Skeletal muscle tissue (tissue), 3 donors: ENCODE measurements at regions not wholly inside any gene's neighbourhood (a gene's known extent, or its start where the extent isn't known, plus 50 kb on each side); places are given as distances from the start of the nearest gene placed in this dataset.

Experiments used
- H3K27ac ChIP-seq: one replicate; pipeline ENCODE4 v1.7.0; 2013; ENCODE audit warnings: mild to moderate bottlenecking, low read depth, low read length, inconsistent platforms
- H3K27me3 ChIP-seq, 3 donors: one replicate each; pipeline ENCODE4 v1.7.0; 2013; ENCODE audit warnings: low read length in 3 of 3; ENCODE audit not compliant: control insufficient read depth in 3 of 3, insufficient read depth in 3 of 3
- H3K36me3 ChIP-seq, 3 donors: one replicate each; pipeline ENCODE4 v1.7.0; 2013; ENCODE audit warnings: low read length in 3 of 3; ENCODE audit not compliant: control insufficient read depth in 3 of 3, insufficient read depth in 3 of 3
- H3K4me1 ChIP-seq, 3 donors: one replicate each; pipeline ENCODE4 v1.7.0; 2013; ENCODE audit warnings: low read length in 3 of 3, mild to moderate bottlenecking in 3 of 3; ENCODE audit not compliant: control insufficient read depth in 3 of 3, insufficient read depth in 3 of 3
- H3K4me3 ChIP-seq, 3 donors: one replicate each; pipeline ENCODE4 v1.7.0; 2013; ENCODE audit warnings: low read length in 3 of 3
- H3K9ac ChIP-seq, 3 donors: one replicate each; pipeline ENCODE4 v1.7.0; 2013; ENCODE audit warnings: low read length in 3 of 3, mild to moderate bottlenecking in 3 of 3, moderate library complexity in 2 of 3, low read depth in 1 of 3
- H3K9me3 ChIP-seq, 3 donors: one replicate each; pipeline ENCODE4 v1.7.0; 2013; ENCODE audit warnings: low read length in 3 of 3; ENCODE audit not compliant: control insufficient read depth in 3 of 3
- donor health status: Osteomylitis.

DNA sequence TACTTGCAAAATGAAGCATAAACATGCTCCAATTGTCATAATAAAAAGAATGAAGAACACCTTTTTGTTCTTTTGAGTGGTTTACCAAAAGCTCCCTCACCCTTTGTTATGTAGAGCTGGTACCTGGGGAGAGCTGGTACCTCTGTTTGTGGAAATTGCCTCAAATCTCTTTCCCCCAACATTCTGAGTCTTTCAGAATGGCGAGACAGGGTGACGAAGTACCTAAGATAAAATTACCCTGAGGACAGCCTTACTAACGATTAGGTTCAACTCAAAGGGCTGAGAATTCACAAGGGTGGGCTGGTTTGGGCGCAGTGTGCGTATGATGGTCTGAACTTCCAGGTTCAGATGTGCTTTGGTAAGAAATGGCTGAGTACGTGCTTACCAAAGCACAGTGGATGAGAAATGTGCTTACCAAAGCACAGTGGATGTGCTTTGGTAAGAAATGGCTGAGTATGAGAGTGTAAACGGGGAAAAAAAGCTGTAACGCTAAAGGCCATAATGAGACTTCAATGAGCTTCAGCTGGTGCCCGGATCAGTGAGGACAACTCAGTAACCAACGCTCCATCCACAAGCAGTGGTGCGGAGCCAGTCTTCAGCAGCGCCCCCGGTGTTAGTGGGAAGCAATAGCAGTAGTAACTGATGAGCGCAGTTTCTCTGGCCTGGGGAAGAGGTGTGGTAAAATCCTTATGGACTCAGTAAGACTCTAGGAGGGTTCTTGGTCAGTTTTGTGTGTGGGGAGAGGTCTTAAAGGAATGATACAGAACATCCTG is 72.3 kb upstream of the LRIG1 start:
- Histone ChIP-seq H3K36me3 (no peaks in the 10 kb centered on the region), H3K27ac (no peak overlapping the region), H3K27me3 (no peaks in the 10 kb centered on the region), H3K9me3 (no peaks in the 10 kb centered on the region), H3K4me3 (no peak overlapping the region), H3K9ac (no peak overlapping the region), H3K4me1 (peaks cover 0 to 4% (median 0%) of the 10 kb centered on the region in 3 donors)

DNA sequence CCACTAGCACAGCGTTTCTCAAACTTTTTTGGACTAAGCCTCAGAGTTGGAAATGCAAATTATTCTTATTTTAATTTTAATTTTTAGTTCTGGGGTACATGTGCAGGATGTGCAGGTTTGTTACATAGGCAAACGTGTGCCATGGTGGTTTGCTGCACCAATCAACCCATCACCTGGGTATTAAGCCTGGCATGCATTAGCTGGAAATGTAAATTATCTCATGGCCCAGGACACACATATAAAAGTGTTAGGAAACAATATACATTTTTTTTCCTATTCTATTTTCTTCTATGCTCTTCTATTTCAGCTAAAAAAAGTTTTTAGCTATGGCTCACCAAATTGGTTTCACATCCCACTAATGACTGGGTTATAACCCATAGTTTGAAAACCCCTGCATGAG is 73.3 kb upstream of the LRIG1 start:
- Histone ChIP-seq H3K4me3 (no peak overlapping the region), H3K27me3 (no peaks in the 10 kb centered on the region), H3K9ac (no peak overlapping the region), H3K36me3 (no peaks in the 10 kb centered on the region), H3K4me1 (peaks cover 0 to 4% (median 0%) of the 10 kb centered on the region in 3 donors), H3K27ac (no peak overlapping the region), H3K9me3 (no peaks in the 10 kb centered on the region)

DNA sequence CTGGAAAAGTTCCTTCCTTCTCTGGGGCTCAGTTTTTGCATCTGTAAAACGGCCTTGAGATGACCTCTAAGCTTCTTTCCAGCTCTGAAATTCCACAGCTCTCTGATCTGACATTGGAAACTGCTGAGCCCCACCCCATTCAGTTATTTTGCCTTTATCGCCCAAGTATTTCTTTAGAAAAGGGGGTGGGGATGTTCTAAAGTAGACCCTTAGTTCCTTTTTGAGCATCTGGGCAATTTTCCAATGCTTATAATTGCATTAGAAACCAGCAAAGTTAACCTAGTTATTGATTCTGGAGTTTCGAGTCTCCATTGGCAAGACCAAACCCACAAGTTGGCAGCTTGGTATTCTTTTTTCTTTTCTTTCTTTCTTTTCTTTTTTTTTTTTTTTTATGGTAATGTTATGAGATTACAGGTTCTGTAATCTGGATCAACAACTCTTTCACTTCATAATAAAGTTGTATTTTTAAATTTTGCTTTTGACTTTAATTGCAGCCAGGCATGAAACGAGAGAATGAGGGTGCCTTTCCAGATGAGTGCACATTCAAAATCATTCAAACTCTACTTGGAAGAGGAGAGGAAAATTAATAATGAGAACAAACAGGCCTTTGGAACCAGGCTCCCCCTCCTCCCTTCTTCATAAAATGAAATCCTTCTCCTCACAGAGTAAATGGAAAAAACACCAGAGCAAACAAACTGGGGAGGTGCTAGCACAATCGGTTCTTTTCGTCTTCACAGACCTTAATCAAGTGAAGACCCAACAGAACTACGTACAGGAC is 76.8 kb upstream of the LRIG1 start:
- H3K4me1 ChIP-seq, result peaks cover 0 to 4% (median 0%) of the 10 kb centered on the region in 3 donors
- H3K27ac ChIP-seq, result no peak overlapping the region
- no peaks in the 10 kb centered on the region for H3K27me3 ChIP-seq
- no peaks in the 10 kb centered on the region for H3K36me3 ChIP-seq
- no peak overlapping the region for H3K9ac ChIP-seq
- no peak overlapping the region for H3K4me3 ChIP-seq
- no peaks in the 10 kb centered on the region for H3K9me3 ChIP-seq

DNA sequence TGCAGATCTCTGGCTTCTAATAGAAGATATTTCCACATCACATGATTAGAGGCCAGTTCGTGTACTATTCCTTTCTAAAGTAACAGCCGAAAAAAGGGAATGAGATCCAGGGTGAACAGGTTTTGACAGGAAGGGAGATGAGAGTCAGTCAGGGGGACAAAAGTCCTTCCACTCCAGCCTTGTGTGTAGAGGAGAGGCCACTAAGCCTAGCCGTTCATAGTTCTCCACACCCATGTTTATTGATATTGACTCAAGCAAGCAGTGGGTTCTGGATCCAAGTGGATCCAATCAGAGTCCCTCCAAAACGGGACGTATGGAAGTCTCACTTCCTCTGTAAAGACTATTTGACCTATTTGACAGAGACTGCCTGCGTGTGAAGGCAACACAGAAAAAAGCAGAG is 80.4 kb upstream of the LRIG1 start:
- no peak overlapping the region for H3K9ac ChIP-seq
- peaks cover 0 to 4% (median 0%) of the 10 kb centered on the region in 3 donors for H3K4me1 ChIP-seq
- H3K27ac ChIP-seq, result no peak overlapping the region
- no peaks in the 10 kb centered on the region for H3K36me3 ChIP-seq
- H3K27me3 ChIP-seq, result no peaks in the 10 kb centered on the region
- H3K4me3 ChIP-seq, result no peak overlapping the region
- no peaks in the 10 kb centered on the region for H3K9me3 ChIP-seq

DNA sequence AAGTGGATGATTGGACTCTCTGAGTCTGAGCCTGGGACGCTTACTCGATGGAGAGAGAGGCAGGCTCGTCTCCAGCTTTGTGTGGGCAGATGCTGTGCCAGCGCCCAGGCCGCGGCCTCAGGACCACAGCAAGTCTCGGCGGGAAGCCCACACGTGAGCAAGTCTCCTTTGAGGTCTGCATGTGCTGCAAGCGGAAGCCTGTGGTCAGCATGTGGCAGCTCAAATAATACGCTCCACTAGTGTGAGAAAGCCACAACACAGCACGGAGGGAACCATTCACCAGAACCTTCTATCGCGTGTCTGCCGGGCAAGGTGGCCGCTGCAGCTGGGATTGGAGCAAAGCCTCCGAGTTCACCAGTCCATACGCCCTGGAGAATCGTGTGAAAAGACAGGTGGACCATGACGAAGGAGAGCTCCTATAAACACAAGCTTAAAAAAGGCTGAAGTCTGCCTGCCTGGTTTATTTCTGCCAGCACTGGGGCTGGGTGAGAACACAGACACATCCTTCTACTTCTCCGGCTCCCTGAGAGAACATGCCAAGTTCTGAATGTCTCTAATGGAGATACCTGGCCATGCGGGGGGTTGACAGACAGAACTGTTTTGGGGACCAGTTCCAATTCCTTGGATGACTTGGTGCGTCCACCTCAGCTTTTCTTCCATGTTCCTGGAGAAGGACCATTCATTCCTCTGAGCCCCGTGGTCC is 82.0 kb upstream of the LRIG1 start:
- Histone ChIP-seq H3K36me3 (no peaks in the 10 kb centered on the region), H3K4me3 (no peak overlapping the region), H3K4me1 (no peaks in the 10 kb centered on the region), H3K27ac (no peak overlapping the region), H3K9me3 (no peaks in the 10 kb centered on the region), H3K27me3 (no peaks in the 10 kb centered on the region), H3K9ac (no peak overlapping the region)

DNA sequence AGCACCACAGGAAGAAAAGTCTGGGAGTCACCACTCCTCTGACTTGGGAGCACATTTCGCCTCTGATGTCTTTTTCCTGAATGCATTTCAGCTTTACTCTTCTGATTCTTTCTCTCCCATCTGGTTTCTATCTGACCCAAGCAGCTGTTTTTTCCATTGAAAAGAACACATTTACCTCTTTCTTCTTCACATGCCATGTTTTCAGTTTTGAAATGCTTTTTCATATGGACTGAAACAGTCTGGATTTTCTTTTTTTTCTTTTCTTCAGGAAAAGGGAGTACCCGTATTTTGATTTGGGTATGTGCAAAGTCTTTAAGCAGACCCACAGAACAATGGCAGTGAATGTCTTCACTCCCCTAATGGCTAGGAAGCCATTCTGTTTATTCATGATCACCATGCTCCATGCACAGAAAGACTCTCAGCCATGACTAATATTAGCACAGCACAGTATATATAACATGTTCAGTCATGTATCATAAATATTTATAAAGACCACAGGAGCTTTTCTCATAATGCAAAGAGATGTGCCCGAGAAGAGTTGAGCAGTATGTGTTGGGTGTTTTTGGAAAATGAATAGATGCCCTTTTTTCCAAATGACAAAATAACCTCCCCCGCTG is 82.7 kb upstream of the LRIG1 start:
- Histone ChIP-seq H3K9me3 (no peaks in the 10 kb centered on the region), H3K4me1 (no peaks in the 10 kb centered on the region), H3K4me3 (no peak overlapping the region), H3K27me3 (no peaks in the 10 kb centered on the region), H3K36me3 (no peaks in the 10 kb centered on the region), H3K27ac (no peak overlapping the region), H3K9ac (no peak overlapping the region)

DNA sequence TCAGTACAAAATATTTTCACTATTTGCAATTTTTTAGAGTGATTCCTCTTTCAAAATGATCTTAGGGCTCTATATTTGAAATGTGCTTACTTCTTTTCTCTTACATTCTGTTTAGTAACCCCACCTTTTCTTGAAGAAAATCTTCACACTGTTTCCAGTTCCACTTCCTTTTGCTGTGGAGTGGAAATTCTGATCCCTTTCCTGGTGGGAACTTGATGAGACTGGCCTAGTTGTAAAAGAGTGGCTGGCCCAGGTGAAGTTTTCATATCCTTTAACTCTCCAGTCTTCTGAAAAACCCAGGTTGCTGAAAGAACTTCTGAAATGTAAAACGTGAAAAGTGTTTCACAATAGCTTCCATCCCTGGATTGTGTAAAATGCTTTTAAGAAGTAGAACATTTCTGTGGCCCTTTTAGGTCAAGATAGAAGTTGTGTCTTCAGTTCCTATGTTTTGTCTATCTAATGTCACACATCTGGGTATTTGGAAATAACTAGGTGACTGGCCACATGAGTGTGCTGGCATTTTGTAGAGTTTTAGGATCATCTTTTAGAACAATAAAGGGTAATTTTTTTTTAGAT is 84.8 kb upstream of the LRIG1 start:
- no peak overlapping the region for H3K27ac ChIP-seq
- no peaks in the 10 kb centered on the region for H3K27me3 ChIP-seq
- H3K4me1 ChIP-seq, result no peaks in the 10 kb centered on the region
- H3K4me3 ChIP-seq, result no peak overlapping the region
- H3K9ac ChIP-seq, result no peak overlapping the region
- H3K9me3 ChIP-seq, result no peaks in the 10 kb centered on the region
- no peaks in the 10 kb centered on the region for H3K36me3 ChIP-seq

DNA sequence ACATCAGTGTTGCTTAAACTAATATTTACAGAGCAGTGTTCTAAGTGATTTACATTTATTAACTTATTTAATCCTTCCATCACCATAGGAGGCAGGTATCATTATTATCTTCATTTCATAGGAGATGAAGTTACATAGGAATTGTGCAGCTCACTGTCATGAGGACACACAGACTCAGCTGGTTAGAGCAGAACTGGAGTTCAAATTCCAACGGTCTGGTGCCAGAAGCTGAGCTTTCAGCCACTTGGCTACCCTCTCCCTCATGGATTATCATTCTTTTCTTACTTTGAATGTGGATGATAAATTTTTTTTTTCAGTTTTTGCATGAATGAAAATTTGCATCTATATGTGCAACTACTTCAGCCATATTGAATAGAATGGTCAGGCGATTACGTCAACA is 86.0 kb upstream of the LRIG1 start:
- no peaks in the 10 kb centered on the region for H3K4me1 ChIP-seq
- no peaks in the 10 kb centered on the region for H3K27me3 ChIP-seq
- no peak overlapping the region for H3K27ac ChIP-seq
- no peaks in the 10 kb centered on the region for H3K9me3 ChIP-seq
- no peaks in the 10 kb centered on the region for H3K36me3 ChIP-seq
- H3K9ac ChIP-seq, result no peak overlapping the region
- H3K4me3 ChIP-seq, result no peak overlapping the region

DNA sequence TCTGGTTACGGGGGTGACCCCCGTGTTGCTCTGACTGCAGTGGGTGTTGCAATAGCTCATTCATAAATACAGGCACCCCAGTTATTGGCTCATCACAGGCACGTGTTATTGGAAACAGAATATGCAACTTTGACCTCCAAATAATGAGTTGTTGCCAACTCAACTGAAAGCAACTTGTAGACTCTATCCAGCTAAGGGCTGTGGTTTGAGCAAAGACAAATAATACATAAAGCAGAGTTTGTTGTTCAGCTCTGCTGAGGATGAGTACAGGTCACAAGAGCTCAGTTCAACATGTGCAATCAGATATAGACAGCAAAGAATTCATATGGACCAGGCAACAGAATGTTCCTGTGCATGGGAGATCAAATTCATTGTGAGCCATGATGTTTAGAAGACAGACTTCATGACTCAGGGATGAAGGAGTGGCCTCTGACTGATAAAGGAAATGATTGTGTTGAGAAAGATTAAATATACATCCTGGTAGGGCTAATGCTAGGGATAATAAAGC is 87.6 kb upstream of the LRIG1 start:
- no peaks in the 10 kb centered on the region for H3K4me1 ChIP-seq
- no peaks in the 10 kb centered on the region for H3K27me3 ChIP-seq
- no peak overlapping the region for H3K9ac ChIP-seq
- H3K4me3 ChIP-seq, result no peak overlapping the region
- H3K27ac ChIP-seq, result no peak overlapping the region
- H3K36me3 ChIP-seq, result no peaks in the 10 kb centered on the region
- no peaks in the 10 kb centered on the region for H3K9me3 ChIP-seq
